ENCODE measurements at regions not wholly inside any gene's neighbourhood (a gene's known extent, or its start where the extent isn't known, plus 50 kb on each side); places are given as distances from the start of the nearest gene placed in this dataset.

GRCh38 chr16:9630119-9630518 lies 538.7 kb downstream of the HAPSTR1 start (continued):
- TF ChIP-seq STAT6 (CRISPR knock-in tag; conservative IDR thresholded peaks at IDR 0.05; ENCODE audit: low read depth) = no peak
- TF ChIP-seq, protein P1, sequence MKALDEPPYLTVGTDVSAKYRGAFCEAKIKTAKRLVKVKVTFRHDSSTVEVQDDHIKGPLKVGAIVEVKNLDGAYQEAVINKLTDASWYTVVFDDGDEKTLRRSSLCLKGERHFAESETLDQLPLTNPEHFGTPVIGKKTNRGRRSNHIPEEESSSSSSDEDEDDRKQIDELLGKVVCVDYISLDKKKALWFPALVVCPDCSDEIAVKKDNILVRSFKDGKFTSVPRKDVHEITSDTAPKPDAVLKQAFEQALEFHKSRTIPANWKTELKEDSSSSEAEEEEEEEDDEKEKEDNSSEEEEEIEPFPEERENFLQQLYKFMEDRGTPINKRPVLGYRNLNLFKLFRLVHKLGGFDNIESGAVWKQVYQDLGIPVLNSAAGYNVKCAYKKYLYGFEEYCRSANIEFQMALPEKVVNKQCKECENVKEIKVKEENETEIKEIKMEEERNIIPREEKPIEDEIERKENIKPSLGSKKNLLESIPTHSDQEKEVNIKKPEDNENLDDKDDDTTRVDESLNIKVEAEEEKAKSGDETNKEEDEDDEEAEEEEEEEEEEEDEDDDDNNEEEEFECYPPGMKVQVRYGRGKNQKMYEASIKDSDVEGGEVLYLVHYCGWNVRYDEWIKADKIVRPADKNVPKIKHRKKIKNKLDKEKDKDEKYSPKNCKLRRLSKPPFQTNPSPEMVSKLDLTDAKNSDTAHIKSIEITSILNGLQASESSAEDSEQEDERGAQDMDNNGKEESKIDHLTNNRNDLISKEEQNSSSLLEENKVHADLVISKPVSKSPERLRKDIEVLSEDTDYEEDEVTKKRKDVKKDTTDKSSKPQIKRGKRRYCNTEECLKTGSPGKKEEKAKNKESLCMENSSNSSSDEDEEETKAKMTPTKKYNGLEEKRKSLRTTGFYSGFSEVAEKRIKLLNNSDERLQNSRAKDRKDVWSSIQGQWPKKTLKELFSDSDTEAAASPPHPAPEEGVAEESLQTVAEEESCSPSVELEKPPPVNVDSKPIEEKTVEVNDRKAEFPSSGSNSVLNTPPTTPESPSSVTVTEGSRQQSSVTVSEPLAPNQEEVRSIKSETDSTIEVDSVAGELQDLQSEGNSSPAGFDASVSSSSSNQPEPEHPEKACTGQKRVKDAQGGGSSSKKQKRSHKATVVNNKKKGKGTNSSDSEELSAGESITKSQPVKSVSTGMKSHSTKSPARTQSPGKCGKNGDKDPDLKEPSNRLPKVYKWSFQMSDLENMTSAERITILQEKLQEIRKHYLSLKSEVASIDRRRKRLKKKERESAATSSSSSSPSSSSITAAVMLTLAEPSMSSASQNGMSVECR (CRISPR knock-in tag; IDR thresholded peaks at IDR 0.05; ENCODE audit: borderline replicate concordance) = no peak
- no peak for TF ChIP-seq RELA (CRISPR knock-in tag; IDR thresholded peaks at IDR 0.05; ENCODE audit: borderline replicate concordance)
- TF ChIP-seq ZSCAN18 (CRISPR knock-in tag; IDR thresholded peaks at IDR 0.05) = no peak

- H3K36me3 Mint-ChIP-seq = peaks cover 26% of the 10 kb centered on the region
- ChIA-PET POLR2A (no interaction called here), CTCF (no interaction called here)
- H3K27me3 Mint-ChIP-seq (ENCODE audit: low read depth) = peaks cover 3% of the 10 kb centered on the region; the same call in 1 of the 2 replicates
- peaks cover 26% of the 10 kb centered on the region for H3K9me3 Mint-ChIP-seq
- H3K27ac Mint-ChIP-seq = no peak overlapping the region
- no peak overlapping the region for H3K4me3 Mint-ChIP-seq
- no peak for DNase-seq (ENCODE audit: low spot score)
- no peaks in the 10 kb centered on the region for H3K4me1 Mint-ChIP-seq
- ATAC-seq = no peak
- TF ChIP-seq E2F5 (CRISPR knock-in tag; IDR thresholded peaks at IDR 0.05) = no peak
- no peak for TF ChIP-seq SMAD4 (CRISPR knock-in tag; IDR thresholded peaks at IDR 0.05)
- TF ChIP-seq, protein P2, sequence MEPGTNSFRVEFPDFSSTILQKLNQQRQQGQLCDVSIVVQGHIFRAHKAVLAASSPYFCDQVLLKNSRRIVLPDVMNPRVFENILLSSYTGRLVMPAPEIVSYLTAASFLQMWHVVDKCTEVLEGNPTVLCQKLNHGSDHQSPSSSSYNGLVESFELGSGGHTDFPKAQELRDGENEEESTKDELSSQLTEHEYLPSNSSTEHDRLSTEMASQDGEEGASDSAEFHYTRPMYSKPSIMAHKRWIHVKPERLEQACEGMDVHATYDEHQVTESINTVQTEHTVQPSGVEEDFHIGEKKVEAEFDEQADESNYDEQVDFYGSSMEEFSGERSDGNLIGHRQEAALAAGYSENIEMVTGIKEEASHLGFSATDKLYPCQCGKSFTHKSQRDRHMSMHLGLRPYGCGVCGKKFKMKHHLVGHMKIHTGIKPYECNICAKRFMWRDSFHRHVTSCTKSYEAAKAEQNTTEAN (CRISPR knock-in tag; IDR thresholded peaks at IDR 0.05) = no peak
- no peak for TF ChIP-seq CREM (CRISPR knock-in tag; IDR thresholded peaks at IDR 0.05)
- TF ChIP-seq, protein P1 (CRISPR knock-in tag; IDR thresholded peaks at IDR 0.05; ENCODE audit: borderline replicate concordance) = no peak
- TF ChIP-seq, protein P3, sequence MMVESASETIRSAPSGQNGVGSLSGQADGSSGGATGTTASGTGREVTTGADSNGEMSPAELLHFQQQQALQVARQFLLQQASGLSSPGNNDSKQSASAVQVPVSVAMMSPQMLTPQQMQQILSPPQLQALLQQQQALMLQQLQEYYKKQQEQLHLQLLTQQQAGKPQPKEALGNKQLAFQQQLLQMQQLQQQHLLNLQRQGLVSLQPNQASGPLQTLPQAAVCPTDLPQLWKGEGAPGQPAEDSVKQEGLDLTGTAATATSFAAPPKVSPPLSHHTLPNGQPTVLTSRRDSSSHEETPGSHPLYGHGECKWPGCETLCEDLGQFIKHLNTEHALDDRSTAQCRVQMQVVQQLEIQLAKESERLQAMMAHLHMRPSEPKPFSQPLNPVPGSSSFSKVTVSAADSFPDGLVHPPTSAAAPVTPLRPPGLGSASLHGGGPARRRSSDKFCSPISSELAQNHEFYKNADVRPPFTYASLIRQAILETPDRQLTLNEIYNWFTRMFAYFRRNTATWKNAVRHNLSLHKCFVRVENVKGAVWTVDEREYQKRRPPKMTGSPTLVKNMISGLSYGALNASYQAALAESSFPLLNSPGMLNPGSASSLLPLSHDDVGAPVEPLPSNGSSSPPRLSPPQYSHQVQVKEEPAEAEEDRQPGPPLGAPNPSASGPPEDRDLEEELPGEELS (CRISPR knock-in tag; IDR thresholded peaks at IDR 0.05) = no peak
- no peak for TF ChIP-seq E2F4 (CRISPR knock-in tag; IDR thresholded peaks at IDR 0.05; ENCODE audit: borderline replicate concordance, low read depth)
- TF ChIP-seq, protein P4, sequence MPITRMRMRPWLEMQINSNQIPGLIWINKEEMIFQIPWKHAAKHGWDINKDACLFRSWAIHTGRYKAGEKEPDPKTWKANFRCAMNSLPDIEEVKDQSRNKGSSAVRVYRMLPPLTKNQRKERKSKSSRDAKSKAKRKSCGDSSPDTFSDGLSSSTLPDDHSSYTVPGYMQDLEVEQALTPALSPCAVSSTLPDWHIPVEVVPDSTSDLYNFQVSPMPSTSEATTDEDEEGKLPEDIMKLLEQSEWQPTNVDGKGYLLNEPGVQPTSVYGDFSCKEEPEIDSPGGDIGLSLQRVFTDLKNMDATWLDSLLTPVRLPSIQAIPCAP (CRISPR knock-in tag; IDR thresholded peaks at IDR 0.05) = no peak
- no peak for TF ChIP-seq SOX15 (CRISPR knock-in tag; IDR thresholded peaks at IDR 0.05)
- no peak for TF ChIP-seq ATF3 (CRISPR knock-in tag; conservative IDR thresholded peaks at IDR 0.05)
Measured at GRCh38 chr16:9630985-9631384, 539.5 kb downstream of the HAPSTR1 start.

All from WTC11 (cell line).